IMR-90 (cell line): ENCODE measurements at regions not wholly inside any gene's neighbourhood (a gene's known extent, or its start where the extent isn't known, plus 50 kb on each side); places are given as distances from the start of the nearest gene placed in this dataset.

Source experiments
- MAZ ChIP-seq: IDR thresholded peaks from 2 replicates; pipeline ENCODE4 v1.6.1; 2012; ENCODE audit warnings: low read depth, mild to moderate bottlenecking, low read length, improper control_type of control experiment, moderate library complexity, borderline replicate concordance
- TF ChIP-seq, protein P1 (sequence below): conservative IDR thresholded peaks from 2 replicates; pipeline ENCODE4 v1.5.1; 2012; ENCODE audit warnings: mild to moderate bottlenecking, low read depth, low read length, improper control_type of control experiment

DNA sequence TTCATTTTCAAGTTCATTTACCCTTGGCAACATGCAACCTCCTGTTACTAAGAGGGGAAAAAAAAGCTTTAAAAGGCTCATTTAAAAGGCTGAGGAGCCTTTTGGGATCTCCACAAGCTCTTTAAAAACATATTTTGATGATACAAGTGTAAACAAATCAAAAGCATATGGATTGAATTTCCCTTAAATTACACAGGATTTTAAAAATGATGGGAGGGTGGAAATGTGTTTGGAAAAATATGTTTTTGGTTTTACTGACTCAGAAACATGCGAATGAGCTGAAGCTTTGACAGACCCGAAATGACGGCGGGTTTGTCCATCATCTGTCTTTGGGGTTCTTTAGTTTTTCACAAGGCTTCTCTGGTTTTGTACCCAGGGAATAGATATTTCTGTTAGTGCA lies 180.6 kb upstream of the CCDC68 start:
- TF ChIP-seq, protein P1, sequence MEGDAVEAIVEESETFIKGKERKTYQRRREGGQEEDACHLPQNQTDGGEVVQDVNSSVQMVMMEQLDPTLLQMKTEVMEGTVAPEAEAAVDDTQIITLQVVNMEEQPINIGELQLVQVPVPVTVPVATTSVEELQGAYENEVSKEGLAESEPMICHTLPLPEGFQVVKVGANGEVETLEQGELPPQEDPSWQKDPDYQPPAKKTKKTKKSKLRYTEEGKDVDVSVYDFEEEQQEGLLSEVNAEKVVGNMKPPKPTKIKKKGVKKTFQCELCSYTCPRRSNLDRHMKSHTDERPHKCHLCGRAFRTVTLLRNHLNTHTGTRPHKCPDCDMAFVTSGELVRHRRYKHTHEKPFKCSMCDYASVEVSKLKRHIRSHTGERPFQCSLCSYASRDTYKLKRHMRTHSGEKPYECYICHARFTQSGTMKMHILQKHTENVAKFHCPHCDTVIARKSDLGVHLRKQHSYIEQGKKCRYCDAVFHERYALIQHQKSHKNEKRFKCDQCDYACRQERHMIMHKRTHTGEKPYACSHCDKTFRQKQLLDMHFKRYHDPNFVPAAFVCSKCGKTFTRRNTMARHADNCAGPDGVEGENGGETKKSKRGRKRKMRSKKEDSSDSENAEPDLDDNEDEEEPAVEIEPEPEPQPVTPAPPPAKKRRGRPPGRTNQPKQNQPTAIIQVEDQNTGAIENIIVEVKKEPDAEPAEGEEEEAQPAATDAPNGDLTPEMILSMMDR: no peak
- TF ChIP-seq MAZ: no peak
